ENCODE measurements at regions not wholly inside any gene's neighbourhood (a gene's known extent, or its start where the extent isn't known, plus 50 kb on each side); places are given as distances from the start of the nearest gene placed in this dataset.
"Not testable (repeated sequence)": the region's sequence is repeated elsewhere in the genome, so short reads cannot be mapped to it uniquely, and the experiment has no call there.

- peak; percentile 74 for DNase-seq (ENCODE audit: low spot score)
These were observed 146.2 kb upstream of the C1QTNF3 start for GRCh38 chr5:34189246-34189645.

- DNase-seq (ENCODE audit: low spot score): peak; percentile 73
These were observed 146.9 kb upstream of the C1QTNF3 start for GRCh38 chr5:34189752-34190411.

- peak; percentile 84 for DNase-seq (ENCODE audit: low spot score)
These were observed 147.5 kb upstream of the C1QTNF3 start for GRCh38 chr5:34190466-34190865.

DNA sequence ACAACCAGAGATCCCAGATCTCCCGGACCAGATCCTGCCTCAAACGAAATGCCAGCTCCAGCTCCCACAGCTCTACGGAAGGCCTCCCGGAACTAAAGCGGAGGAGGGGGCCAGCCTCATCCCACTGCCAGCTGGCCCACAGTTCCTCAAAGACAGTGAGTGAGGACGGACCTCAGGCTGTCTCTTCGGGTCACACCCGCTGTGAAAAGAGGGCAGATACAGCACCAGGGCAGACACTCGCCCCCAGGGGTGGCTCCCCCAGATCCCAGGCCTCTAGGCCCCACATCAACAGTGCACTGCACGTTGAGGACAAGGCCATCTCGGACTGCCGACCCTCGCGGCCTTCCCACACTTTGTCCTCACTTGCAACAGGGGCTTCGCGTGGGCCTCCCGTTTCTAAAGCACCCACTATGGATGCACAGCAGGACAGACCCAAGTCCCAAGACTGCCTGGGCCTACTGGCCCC lies 148.3 kb upstream of the C1QTNF3 start:
- peak; percentile 72 for DNase-seq (ENCODE audit: low spot score)

- DNase-seq (ENCODE audit: low spot score): peak; percentile 76
These were observed 149.3 kb upstream of the C1QTNF3 start for GRCh38 chr5:34192064-34192922.

DNA sequence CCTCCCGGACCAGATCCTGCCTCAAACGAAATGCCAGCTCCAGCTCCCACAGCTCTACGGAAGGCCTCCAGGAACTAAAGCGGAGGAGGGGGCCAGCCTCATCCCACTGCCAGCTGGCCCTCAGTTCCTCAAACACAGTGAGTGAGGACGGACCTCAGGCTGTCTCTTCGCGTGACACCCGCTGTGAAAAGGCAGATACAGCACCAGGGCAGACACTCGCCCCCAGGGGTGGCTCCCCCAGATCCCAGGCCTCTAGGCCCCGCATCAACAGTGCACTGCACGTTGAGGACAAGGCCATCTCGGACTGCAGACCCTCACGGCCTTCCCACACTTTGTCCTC lies 149.9 kb upstream of the C1QTNF3 start:
- peak; percentile 59 for DNase-seq (ENCODE audit: low spot score)

- peak; percentile 73 for DNase-seq (ENCODE audit: low spot score)
These were observed 150.3 kb upstream of the C1QTNF3 start for GRCh38 chr5:34193297-34193696.

DNA sequence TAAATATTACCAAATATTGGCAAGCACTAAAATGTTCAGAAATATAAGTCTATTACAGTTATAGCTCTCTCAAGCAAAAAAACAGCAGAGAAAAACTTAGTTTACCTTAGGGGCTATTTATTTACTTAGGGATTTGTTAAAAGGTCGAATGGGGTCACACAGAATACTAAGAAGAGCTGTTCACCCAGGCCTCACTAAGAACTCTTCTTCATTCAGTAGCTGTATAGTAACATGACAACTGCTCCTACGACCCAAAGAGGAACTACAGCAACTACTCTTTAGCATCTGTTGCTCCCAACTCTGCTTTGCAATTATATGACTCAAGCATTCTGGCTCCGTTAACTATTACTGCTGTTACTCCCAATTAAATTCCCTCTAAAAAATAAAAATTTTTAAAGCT lies 150.8 kb upstream of the C1QTNF3 start:
- DNase-seq (ENCODE audit: low spot score): not testable (repeated sequence)

DNA sequence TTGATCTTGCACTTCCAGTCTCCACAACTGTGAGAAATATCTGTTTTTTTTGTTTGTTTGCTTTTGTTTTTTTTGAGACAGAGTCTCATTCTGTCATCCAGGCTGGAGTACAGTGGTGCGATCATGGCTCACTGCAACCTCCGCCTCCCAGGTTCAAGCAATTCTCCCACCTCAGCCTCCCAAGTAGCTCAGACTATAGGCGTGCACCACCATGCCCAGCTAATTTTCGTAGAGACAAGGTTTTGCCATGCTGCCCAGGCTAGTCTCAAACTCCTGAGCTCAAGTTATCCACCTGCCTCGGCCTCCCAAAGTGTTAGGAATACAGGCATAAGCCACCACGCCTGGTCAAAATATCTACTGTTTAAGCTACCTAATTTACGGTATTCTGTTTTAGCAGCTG lies 153.1 kb upstream of the C1QTNF3 start:
- not testable (repeated sequence) for DNase-seq (ENCODE audit: low spot score)

DNA sequence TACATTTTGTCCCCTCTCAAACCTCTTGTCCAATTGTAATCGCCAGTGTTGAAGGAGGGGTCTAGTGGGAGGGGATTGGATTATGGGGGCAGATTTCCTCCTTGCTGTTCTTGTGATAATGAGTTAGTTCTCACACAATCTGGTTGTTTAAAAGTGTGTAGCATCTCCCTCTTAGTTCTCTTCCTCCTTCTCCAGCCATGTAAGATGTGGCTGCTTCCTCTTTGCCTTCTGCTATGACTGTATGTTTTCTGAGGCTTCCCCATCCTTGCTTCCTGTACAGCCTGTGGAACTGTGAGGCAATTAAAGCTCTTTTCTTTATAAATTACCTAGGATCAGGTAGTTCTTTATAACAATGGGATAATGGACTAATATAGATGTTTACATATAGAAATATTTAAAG lies 162.3 kb upstream of the C1QTNF3 start:
- DNase-seq (ENCODE audit: low spot score): not testable (repeated sequence)

GRCh38 chr5:34217386-34217785 lies 174.4 kb upstream of the C1QTNF3 start:
- DNase-seq (ENCODE audit: low spot score): not testable (repeated sequence)

DNA sequence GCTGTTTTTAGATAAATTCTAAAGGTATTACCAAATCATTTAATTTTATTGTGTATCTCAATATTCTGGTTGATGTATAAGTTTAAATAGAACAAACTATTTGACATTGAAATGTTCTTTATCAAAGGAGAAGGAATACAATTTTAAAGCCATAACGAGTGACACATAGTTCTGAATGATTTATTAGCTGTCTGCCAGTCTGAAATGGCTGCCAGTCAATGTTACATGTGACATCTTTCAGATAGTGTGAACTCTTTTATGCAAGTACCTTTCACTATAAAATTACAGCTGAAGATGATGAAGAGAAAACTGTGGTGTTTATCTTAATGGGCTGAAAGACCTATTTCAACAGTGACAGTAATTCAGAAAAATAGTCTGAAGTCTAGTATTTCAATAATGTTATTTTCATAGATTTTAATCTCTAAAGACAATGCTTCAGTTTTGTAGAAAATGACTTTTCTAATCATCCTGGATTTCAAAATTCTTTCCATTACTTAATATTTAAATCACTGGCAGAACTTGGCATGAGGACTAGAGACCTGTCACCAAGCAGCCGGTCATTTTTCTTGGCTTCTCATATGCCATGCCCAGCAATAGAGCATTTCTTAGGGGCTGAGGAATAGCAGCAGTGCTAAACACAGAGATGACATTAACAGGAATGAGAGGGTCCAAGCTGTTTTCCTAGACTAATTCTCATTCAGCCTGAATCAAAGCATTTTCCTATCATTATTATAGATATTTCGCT lies 178.5 kb upstream of the C1QTNF3 start:
- not testable (repeated sequence) for DNase-seq (ENCODE audit: low spot score)

DNA sequence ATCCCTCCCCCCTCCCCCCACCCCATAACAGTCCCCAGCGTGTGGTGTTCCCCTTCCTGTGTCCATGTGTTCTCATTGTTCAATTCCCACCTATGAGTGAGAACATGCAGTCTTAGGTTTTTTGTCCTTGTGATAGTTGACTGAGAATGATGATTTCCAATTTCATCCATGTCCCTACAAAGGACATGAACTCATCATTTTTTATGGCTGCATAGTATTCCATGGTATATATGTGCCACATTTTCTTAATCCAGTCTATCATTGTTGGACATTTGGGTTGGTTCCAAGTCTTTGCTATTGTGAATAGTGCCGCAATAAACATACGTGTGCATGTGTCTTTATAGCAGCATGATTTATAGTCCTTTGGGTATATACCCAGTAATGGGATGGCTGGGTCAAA lies 180.1 kb upstream of the C1QTNF3 start:
- not testable (repeated sequence) for DNase-seq (ENCODE audit: low spot score)

- DNase-seq (ENCODE audit: low spot score): not testable (repeated sequence)
These were observed 187.4 kb upstream of the C1QTNF3 start for GRCh38 chr5:34230402-34230801.

- not testable (repeated sequence) for DNase-seq (ENCODE audit: low spot score)
These were observed 200.8 kb upstream of the C1QTNF3 start for GRCh38 chr5:34243802-34244201.

DNA sequence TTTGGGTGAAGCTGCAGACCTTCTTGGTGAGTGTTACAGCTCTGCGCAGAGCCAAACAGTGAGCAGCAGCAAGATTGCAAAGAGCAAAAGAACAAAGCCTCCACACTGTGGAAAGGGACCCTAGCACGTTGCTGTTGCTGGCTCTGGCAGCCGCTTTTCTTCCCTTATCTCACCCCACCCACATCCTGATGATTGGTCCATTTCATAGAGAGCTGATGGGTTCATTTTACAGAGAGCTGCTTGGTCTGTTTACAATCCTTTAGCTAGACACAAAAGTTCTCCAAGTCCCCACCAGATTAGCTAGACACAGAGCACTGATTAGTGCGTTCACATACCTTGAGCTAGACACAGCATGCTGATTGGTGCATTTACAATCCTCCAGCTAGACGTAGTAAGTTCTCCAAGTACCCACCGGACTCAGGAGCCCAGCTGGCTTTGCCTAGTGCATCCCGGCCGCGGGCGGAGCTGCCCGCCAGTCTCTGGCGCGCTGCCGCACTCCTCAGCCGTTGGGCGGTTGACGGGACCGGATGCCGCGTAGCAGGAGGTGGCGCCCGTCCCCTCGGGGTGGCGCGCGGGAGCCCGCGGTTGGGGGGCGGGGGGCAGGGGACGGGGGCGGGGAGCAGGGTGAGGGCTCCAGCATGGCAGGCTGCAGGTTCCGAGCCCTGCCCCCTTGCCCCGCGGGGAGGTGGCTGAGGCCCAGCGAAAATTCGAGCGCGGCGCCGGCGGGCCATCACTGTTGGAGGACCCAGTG lies 201.4 kb upstream of the C1QTNF3 start:
- DNase-seq (ENCODE audit: low spot score): peak; percentile 72

DNA sequence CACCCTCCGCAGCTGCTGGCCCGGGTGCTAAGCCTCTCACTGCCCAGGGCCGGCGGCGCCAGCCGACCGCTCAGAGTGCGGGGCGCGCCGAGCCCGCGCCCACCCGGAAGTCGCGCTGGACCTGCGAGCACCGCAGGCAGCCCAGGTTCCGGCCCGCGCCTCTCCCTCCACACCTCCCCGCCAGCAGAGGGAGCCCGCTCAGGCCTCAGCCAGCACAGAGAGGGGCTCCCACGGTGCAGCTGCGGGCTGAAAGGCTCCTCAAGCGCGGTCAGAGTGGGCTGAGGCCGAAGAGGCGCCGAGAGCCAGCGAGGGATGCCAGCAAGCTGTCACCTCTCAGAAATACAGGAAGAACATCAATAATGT lies 202.0 kb upstream of the C1QTNF3 start:
- DNase-seq (ENCODE audit: low spot score): not testable (repeated sequence)

GRCh38 chr5:34245813-34246212 lies 202.8 kb upstream of the C1QTNF3 start:
- DNase-seq (ENCODE audit: low spot score): peak; percentile 43

GRCh38 chr5:34258598-34258997 lies 215.6 kb upstream of the C1QTNF3 start:
- DNase-seq (ENCODE audit: low spot score): not testable (repeated sequence)

- not testable (repeated sequence) for DNase-seq (ENCODE audit: low spot score)
These were observed 218.0 kb upstream of the C1QTNF3 start for GRCh38 chr5:34261020-34261419.

- not testable (repeated sequence) for DNase-seq (ENCODE audit: low spot score)
These were observed 223.1 kb upstream of the C1QTNF3 start for GRCh38 chr5:34266151-34266550.

- DNase-seq (ENCODE audit: low spot score): not testable (repeated sequence)
These were observed 253.7 kb upstream of the C1QTNF3 start for GRCh38 chr5:34296759-34297158.

Measured in ureter (tissue), 1 donor.